GM18505 (cell line): ENCODE measurements at regions not wholly inside any gene's neighbourhood (a gene's known extent, or its start where the extent isn't known, plus 50 kb on each side); places are given as distances from the start of the nearest gene placed in this dataset.

Experiments
- ATAC-seq: cut with Tn5 transposase; IDR thresholded peaks from one replicate; pipeline ENCODE4 v1.9.1; 2021; ENCODE audit not compliant: unreplicated experiment
- POLR2A ChIP-seq: IDR thresholded peaks from 4 replicates; pipeline ENCODE4 v1.6.1; 2011; ENCODE audit warnings: borderline replicate concordance; ENCODE audit not compliant: insufficient read depth, insufficient read length; ENCODE audit errors: extremely low read depth

- no peak for ATAC-seq
- no peak for TF ChIP-seq POLR2A
These were observed 1274.0 kb upstream of the CELF2 start for GRCh38 chr10:9743639-9744038.

DNA sequence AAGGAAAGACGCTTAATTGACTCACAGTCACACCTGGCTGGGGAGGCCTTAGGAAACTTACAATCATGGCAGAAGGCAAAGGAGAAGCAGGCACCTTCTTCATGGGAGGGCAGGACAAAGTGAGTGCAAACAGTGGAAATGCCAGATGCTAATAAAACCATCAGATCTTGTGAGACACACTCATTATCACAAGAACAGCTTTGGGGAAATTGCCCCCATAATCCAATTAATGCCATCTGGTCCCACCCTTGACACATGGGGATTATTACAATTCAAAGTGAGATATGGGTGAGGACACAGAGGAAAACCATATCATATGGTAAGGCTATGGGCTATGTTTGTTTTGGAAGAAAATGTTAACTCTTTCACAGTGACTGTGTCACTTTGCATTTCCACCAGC, 1272.5 kb upstream of the CELF2 start:
- no peak for TF ChIP-seq POLR2A
- ATAC-seq: no peak

GRCh38 chr10:9757176-9757575, 1260.5 kb upstream of the CELF2 start:
- no peak for TF ChIP-seq POLR2A
- no peak for ATAC-seq

DNA sequence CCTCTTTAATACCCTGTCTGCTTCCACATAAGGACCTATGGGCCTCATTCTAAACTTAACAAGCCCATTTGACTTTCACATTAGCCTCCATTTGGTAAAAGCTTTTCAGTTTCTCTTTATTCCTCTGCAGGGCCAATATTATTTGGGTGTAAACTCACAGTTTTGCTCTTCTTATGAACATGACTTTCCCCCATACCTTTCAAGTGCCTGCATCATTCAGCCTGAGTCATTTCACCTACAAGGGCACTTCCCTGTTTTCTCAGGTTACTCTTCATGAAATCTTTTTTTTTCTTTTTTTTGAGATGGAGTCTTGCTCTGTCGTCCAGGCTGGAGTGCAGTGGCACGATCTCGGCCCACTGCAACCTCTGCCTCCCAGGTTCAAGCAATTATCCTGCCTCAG, 1258.1 kb upstream of the CELF2 start:
- no peak for TF ChIP-seq POLR2A
- ATAC-seq: no peak

DNA sequence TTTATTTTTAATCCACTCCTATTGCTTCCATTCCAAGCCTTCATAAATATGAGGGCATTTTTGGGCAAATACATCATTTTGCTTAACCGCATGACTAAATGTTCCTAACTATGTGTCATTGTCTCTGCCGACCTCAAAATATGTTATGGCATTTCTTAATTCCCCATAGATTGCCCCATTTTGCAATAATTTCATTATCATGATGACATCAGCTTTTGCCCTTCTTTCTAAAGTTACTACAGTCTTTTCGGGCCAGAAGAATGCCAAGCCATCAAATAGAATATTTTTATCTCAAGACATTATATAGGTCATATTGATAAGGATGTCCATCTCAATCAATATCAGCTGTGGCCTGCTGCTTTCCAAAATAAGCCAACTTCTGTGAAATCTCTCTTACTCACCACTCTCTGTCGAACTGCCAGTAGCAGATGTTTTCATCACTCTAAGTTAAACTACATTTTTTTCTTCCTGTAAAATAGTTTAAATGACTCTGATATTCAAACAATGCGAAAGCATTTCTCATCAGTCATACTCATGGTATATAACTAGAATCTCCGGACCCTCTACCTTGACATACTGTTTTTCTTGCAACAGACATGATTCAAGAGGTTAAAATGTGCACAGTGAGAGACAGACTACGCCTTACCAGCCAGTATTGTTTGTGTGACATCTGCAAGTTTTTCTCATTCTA, 1254.6 kb upstream of the CELF2 start:
- TF ChIP-seq POLR2A: no peak
- no peak for ATAC-seq

GRCh38 chr10:9766762-9767161, 1250.9 kb upstream of the CELF2 start:
- no peak for TF ChIP-seq POLR2A
- ATAC-seq: no peak

DNA sequence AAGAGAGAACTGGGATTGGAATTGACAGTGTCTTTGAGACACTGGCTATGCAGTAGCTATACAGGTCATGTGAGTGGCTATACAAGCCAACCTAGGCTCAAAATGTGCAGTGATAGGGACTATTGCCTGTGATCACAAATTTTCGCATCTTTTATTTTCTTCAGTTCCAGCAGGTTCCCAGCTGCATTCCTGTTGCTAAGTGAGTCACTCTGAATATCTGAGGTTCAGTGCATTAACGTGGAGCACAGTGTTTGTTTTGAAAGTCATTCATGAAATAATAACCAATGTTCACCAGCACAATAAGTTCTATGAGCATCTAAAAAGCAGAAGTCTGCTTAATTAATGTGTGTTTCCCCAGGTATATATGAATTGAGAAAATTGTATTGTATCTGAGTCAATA, 1236.0 kb upstream of the CELF2 start:
- no peak for TF ChIP-seq POLR2A

GRCh38 chr10:9786101-9786500, 1231.6 kb upstream of the CELF2 start:
- TF ChIP-seq POLR2A: no peak
- no peak for ATAC-seq

More for the DNA sequence above, 1236.0 kb upstream of the CELF2 start:
- no peak for ATAC-seq

GRCh38 chr10:9786576-9786975, 1231.1 kb upstream of the CELF2 start:
- ATAC-seq: no peak
- no peak for TF ChIP-seq POLR2A

DNA sequence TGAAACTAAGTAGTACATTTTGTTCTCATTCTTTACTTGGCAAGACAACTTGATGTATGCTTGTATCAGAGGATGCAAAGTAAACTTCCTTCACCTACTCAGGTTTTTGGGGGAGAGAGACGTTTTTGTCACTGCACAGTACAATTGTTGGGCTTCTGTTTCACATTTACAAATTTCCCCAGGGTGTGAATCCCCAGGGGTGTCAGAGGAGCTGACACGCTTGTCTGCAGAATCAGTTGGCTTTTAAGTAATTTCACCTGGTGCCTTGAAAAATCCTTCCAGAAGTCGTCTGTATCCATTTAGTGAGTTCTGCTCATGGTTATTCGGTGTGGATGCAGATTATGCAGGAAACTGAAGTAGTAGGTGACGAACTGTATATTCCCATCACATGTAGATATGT, 1227.7 kb upstream of the CELF2 start:
- ATAC-seq: no peak
- TF ChIP-seq POLR2A: no peak

DNA sequence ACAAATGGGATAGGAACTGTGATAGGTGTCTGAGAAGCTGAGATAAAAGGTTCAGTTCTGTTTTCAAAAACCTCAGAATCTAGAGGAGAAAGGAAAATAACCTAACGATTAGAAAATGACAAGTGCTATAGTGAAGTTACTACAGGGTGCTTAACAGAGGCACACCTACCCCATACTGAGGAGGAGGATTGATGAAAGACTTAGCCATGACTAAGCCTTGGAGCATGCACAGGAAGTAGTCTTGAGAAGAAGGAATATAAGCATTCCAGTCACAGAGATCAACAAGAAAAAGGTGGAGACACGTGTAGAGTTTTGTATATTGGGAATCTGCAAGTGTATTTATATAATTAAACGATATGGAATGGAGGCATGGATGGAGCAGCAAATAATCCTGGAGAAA, 1225.5 kb upstream of the CELF2 start:
- ATAC-seq: no peak
- TF ChIP-seq POLR2A: no peak

DNA sequence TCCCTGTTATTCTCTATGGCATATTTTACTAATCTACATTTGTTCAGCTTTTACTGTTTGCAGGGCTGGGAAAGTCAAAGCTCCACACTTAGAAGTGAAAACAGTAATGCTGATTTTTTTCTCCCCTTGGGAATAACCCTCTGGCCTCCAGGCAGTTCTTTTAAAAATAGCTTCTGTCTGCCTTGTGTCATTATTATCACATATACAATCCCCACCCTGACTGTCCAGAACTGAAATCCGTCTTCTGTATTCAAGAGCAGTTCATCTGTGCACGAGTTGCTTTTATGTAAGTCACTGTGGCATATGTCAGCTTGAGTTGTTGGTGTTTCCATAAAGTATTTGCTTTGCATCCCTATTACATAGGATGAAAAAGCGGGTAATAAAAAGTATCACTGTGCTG, 1221.1 kb upstream of the CELF2 start:
- TF ChIP-seq POLR2A: no peak

GRCh38 chr10:9800011-9800410, 1217.7 kb upstream of the CELF2 start:
- ATAC-seq: no peak
- TF ChIP-seq POLR2A: no peak

More for the DNA sequence above, 1221.1 kb upstream of the CELF2 start:
- no peak for ATAC-seq

DNA sequence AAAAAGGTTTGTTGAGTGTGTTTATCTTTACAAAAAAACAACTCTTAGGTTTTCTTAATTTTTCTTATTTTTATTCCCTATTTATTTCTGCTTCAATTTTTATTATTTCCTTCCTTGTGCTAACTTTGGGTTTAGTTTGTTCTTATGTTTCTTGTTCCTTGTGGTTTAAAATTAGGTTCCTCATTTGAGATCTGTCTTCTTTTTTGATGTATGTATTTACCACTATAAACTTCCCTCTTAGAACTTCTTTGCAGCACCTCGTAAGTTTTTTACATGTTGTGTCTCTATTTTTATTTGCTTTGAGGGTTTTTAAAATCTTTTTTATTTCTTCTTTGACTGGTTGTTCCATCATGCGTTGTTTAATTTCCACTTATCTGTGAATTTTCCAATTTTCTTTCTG, 1217.1 kb upstream of the CELF2 start:
- no peak for ATAC-seq
- TF ChIP-seq POLR2A: no peak

DNA sequence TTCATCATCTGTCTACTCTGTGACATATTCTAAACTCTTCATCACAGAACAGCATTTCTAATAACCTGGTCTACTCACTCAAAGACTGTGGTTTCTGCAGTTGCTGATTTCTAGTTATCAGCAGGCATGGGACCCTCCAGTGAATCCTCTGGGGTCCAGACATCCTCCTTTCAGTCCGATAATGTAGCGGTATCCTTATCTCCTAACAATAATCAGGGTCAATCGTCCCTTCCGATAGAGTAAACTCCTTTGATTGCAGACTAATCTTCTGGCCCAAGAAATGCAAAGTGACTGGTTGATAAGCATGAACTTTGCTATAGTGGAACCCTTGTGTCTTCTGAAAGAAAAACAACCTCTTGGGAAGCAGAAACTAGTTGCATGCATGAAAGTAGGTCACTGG, 1209.8 kb upstream of the CELF2 start:
- ATAC-seq: no peak

More for the DNA sequence above, 1209.8 kb upstream of the CELF2 start:
- TF ChIP-seq POLR2A: no peak
